Ovary (tissue), 7 donors: ENCODE measurements at regions not wholly inside any gene's neighbourhood (a gene's known extent, or its start where the extent isn't known, plus 50 kb on each side); places are given as distances from the start of the nearest gene placed in this dataset.

Experiments
- DNase-seq, 5 donors: peaks; one replicate each; pipeline ENCODE4 v3.0.0-alpha.2; 2019 to 2020
- H3K27ac ChIP-seq, 2 donors: fragments of 200-600 bp; one replicate each; pipeline versions ENCODE4 v1.5.1 to v1.8.0; 2019 to 2022
- H3K27me3 ChIP-seq: fragments of 200-600 bp; one replicate; pipeline ENCODE4 v1.8.0; 2022
- H3K36me3 ChIP-seq: fragments of 200-600 bp; sonication (generic); one replicate; pipeline ENCODE4 v1.5.1; 2019
- H3K4me1 ChIP-seq: one replicate; pipeline ENCODE4 v1.8.1; 2013; ENCODE audit warnings: mild to moderate bottlenecking, moderate library complexity; ENCODE audit not compliant: insufficient read depth
- H3K4me3 ChIP-seq: fragments of 200-600 bp; sonication (generic); one replicate; pipeline ENCODE4 v1.5.1; 2017
- H3K9me3 ChIP-seq, 2 donors: fragments of 200-600 bp in 1 of 2; sonication (generic) in 1 of 2; one replicate each; pipeline versions ENCODE4 v1.5.1 to v1.8.1; 2013 to 2019; ENCODE audit warnings: mild to moderate bottlenecking in 1 of 2, moderate library complexity in 1 of 2
- EP300 ChIP-seq: sonication (generic); formaldehyde crosslinking; IDR thresholded peaks from one replicate; pipeline ENCODE4 v1.6.1; 2017; ENCODE audit warnings: antibody characterized with exemption
- POLR2A ChIP-seq: fragments of 450-650 bp; IDR thresholded peaks from one replicate; pipeline ENCODE4 v1.6.1; 2017; ENCODE audit warnings: antibody characterized with exemption, mild to moderate bottlenecking, moderate library complexity
- WGBS, 3 donors: extraction: QIAGEN DNeasy Blood & Tissue Kit in 1 of 3; methylation state at CpG; one replicate each; pipeline versions ENCODE4 v1.1.5 to v1.1.7; 2013 to 2017; 5-methylcytosine and 5-hydroxymethylcytosine counted together
- intact Hi-C, 4 donors: fragments of 100-400 bp; cut with DNase I; formaldehyde crosslinking; loops; one replicate each; pipeline versions ENCODE4 v1.11.0 to v1.15.1; 2022 to 2023
- TF ChIP-seq, protein P1 (sequence below), 3 donors: fragments of 450-650 bp in 2 of 3; fragments of 200-600 bp in 1 of 3; IDR thresholded peaks; one replicate each; pipeline versions ENCODE4 v1.5.1 to v1.8.0; 2016 to 2022; ENCODE audit warnings: antibody characterized with exemption in 3 of 3, mild to moderate bottlenecking in 1 of 3
- donor health status: DM: no; HTN: no; CAD: no; lungs with moderate emphysema.
- donor health status: DM: no; HTN: no; CAD: no.
- donor health status: Bipolar disorder and iron deficiency.
- donor health status: DM: no; HTN: no; CAD: no.
- donor health status: DM: yes; HTN: yes; CAD: no.

DNA sequence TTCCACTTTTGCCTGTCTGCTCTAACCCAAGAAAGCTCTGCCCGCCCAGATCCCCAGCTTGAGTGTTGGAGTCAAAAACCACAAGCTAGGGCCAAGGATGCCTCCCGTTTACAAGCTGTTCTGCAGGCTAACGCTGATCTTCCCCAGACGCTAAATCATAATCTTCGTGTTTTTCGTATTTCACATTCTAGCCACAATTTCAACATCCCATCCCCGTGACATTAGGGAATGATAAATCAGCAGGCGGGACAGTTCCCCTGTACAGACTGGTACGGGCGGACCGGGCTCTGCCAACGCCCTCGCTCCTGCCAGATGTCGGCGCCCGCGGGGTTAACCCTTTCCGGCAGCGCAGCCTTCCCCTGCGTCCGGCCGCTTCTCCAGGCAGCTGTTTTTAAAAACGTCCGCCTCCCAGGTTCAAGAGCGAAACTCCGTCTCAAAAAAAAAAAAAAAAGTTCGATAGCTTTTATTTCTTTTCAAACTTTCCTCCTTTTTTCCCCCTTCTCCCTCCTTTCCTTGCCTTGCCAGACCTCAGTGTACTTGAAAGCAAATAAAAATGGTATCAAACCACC, 81.0 kb upstream of the BNC1 start:
- Histone ChIP-seq H3K27ac (no peak overlapping the region), H3K4me3 (peak overlapping the region; percentile 30), H3K9me3 (no peaks in the 10 kb centered on the region), H3K27me3 (no peaks in the 10 kb centered on the region), H3K4me1 (no peaks in the 10 kb centered on the region), H3K36me3 (no peaks in the 10 kb centered on the region)
- TF ChIP-seq, protein P1, sequence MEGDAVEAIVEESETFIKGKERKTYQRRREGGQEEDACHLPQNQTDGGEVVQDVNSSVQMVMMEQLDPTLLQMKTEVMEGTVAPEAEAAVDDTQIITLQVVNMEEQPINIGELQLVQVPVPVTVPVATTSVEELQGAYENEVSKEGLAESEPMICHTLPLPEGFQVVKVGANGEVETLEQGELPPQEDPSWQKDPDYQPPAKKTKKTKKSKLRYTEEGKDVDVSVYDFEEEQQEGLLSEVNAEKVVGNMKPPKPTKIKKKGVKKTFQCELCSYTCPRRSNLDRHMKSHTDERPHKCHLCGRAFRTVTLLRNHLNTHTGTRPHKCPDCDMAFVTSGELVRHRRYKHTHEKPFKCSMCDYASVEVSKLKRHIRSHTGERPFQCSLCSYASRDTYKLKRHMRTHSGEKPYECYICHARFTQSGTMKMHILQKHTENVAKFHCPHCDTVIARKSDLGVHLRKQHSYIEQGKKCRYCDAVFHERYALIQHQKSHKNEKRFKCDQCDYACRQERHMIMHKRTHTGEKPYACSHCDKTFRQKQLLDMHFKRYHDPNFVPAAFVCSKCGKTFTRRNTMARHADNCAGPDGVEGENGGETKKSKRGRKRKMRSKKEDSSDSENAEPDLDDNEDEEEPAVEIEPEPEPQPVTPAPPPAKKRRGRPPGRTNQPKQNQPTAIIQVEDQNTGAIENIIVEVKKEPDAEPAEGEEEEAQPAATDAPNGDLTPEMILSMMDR (IDR thresholded peaks at IDR 0.05): no peak
- no peak for TF ChIP-seq POLR2A
- TF ChIP-seq EP300: no peak
- peak in 4 of 5 donors; percentile 12 to 56 (median 34) for DNase-seq
- intact Hi-C loops: no loop called here
- WGBS, 3 donors: 0 to 1% (median 0%) methylated on average over 27 of the region's 27 CpGs

- no peaks in the 10 kb centered on the region for H3K27me3 ChIP-seq
- H3K4me3 ChIP-seq: no peak overlapping the region
- H3K4me1 ChIP-seq: no peaks in the 10 kb centered on the region
- no peak for TF ChIP-seq EP300
- TF ChIP-seq, protein P1 (IDR thresholded peaks at IDR 0.05): no peak
- TF ChIP-seq POLR2A: no peak
- WGBS, 3 donors: 10 to 14% (median 11%) methylated on average over 9 of the region's 9 CpGs
- H3K9me3 ChIP-seq: no peaks in the 10 kb centered on the region
- DNase-seq: no peak
- no peak overlapping the region for H3K27ac ChIP-seq
- intact Hi-C loops: no loop called here
- H3K36me3 ChIP-seq: no peaks in the 10 kb centered on the region
These were observed 74.7 kb upstream of the SH3GL3 start for GRCh38 chr15:83372434-83372891.

DNA sequence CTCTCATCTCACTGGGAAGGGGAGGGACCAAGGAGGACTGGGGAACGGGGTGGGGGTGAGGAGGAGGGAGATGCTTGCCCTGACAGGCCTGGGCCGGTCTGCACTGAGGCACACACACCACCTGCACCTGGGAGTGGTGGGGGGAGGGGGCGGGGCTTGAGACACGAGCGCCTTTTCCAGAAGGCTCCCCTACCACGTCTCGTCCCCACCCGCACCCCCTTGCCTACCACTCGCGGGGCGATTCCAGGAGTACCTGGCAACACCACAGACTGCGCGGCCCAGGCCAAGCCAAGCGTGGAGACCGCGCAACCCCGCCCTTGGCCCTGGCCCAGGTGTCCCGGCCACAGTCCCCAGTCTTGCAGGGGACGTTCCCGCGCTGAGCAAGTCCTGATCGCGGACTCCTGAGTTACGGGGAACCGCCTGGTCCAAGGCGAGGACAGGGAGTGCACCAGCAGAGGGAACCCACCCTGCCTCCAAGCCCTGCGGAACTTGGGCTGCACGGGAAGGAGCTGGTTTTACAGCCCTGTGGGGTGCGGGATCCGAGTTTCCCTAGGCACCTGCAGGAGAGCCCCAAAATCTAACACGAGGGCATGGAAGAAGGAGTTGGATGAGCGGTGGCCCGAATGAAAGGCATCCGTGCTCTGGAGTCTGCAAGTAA, 68.1 kb upstream of the SH3GL3 start:
- Histone ChIP-seq H3K36me3 (no peaks in the 10 kb centered on the region), H3K4me3 (no peak overlapping the region), H3K27me3 (no peaks in the 10 kb centered on the region), H3K4me1 (no peaks in the 10 kb centered on the region), H3K27ac (no peak overlapping the region), H3K9me3 (no peaks in the 10 kb centered on the region)
- WGBS, 3 donors: 11 to 26% (median 20%) methylated on average over 17 to 34 of the region's 34 CpGs
- no peak for DNase-seq
- intact Hi-C loops: no loop called here
- TF ChIP-seq EP300: no peak
- no peak for TF ChIP-seq POLR2A

DNA sequence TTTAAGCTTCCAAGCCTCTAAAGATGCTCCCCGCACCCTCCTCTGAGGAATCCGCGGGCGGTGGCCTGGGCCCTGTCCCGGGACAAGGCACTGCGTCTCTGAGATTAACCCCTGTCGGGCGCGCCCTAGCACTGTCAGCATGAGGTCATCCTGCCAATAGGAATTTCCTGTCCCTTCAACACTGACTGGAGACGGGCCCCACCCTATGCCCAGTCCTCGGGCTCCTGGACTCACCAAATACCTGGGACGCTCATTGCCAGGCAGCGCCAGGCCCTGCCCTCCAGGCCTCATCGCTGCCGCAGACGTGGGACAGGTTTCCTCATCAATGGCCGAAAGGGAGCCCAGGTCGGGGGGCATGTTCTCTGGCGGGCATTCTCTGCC, 67.6 kb upstream of the SH3GL3 start:
- Histone ChIP-seq H3K4me3 (no peak overlapping the region), H3K27me3 (no peaks in the 10 kb centered on the region), H3K9me3 (no peaks in the 10 kb centered on the region), H3K4me1 (no peaks in the 10 kb centered on the region), H3K36me3 (no peaks in the 10 kb centered on the region), H3K27ac (no peak overlapping the region)
- WGBS, 3 donors: 29 to 40% (median 33%) methylated on average over 16 to 19 of the region's 19 CpGs
- intact Hi-C loops: no loop called here
- DNase-seq: no peak
- TF ChIP-seq, protein P1 (IDR thresholded peaks at IDR 0.05): no peak
- TF ChIP-seq POLR2A (no peak), EP300 (no peak)

- Histone ChIP-seq H3K36me3 (no peaks in the 10 kb centered on the region), H3K27me3 (no peaks in the 10 kb centered on the region), H3K9me3 (no peaks in the 10 kb centered on the region), H3K4me3 (no peak overlapping the region), H3K27ac (no peak overlapping the region), H3K4me1 (no peaks in the 10 kb centered on the region)
- DNase-seq: no peak
- whole genome bisulfite sequencing, 3 donors: 45 to 52% (median 50%) methylated on average over 2 of the region's 2 CpGs
- TF ChIP-seq POLR2A (no peak), EP300 (no peak)
- TF ChIP-seq, protein P1 (IDR thresholded peaks at IDR 0.05): no peak
- intact Hi-C loops: no loop called here
These were observed 67.1 kb upstream of the SH3GL3 start for GRCh38 chr15:83380059-83380458.
